Ishikawa (cell line): ENCODE measurements at regions not wholly inside any gene's neighbourhood (a gene's known extent, or its start where the extent isn't known, plus 50 kb on each side); places are given as distances from the start of the nearest gene placed in this dataset.
A peak's percentile ranks its signal among the peaks of the same experiment; 100 is the strongest.

Source experiments
- CEBPB ChIP-seq: IDR thresholded peaks from 2 replicates; pipeline ENCODE4 v1.6.1; 2012
- CREB1 ChIP-seq: IDR thresholded peaks from 2 replicates; pipeline ENCODE4 v1.6.1; 2012; ENCODE audit warnings: low read depth
- EGR1 ChIP-seq: IDR thresholded peaks from 2 replicates; pipeline ENCODE4 v1.6.1; 2012
- EP300 ChIP-seq: IDR thresholded peaks from 2 replicates; pipeline ENCODE4 v1.6.1; 2012; ENCODE audit warnings: borderline replicate concordance
- FOXM1 ChIP-seq: IDR thresholded peaks from 2 replicates; pipeline ENCODE4 v1.6.1; 2012; ENCODE audit warnings: low read depth, borderline replicate concordance
- NFIC ChIP-seq: IDR thresholded peaks from 2 replicates; pipeline ENCODE4 v1.6.1; 2012
- RAD21 ChIP-seq: IDR thresholded peaks from 2 replicates; pipeline ENCODE4 v1.6.1; 2012; ENCODE audit warnings: low read depth
- TAF1 ChIP-seq: IDR thresholded peaks from 2 replicates; pipeline ENCODE4 v1.6.1; 2012; ENCODE audit warnings: low read depth, mild to moderate bottlenecking
- TCF12 ChIP-seq: IDR thresholded peaks from 2 replicates; pipeline ENCODE4 v1.6.1; 2012; ENCODE audit warnings: low read depth
- TEAD4 ChIP-seq: IDR thresholded peaks from 2 replicates; pipeline ENCODE4 v1.6.1; 2012
- YY1 ChIP-seq: IDR thresholded peaks from 2 replicates; pipeline ENCODE4 v1.6.1; 2012; ENCODE audit warnings: low read depth
- ZBTB7A ChIP-seq: IDR thresholded peaks from 2 replicates; pipeline ENCODE4 v1.6.1; 2012; ENCODE audit warnings: low read depth
- TF ChIP-seq, protein P1 (sequence below): IDR thresholded peaks from 2 replicates; pipeline ENCODE4 v1.6.1; 2012
- TF ChIP-seq, protein P2 (sequence below): IDR thresholded peaks from 2 replicates; pipeline ENCODE4 v1.6.1; 2012; ENCODE audit warnings: low read depth, mild to moderate bottlenecking
- TF ChIP-seq, protein P3 (sequence below): IDR thresholded peaks from 2 replicates; pipeline ENCODE4 v1.6.1; 2012

DNA sequence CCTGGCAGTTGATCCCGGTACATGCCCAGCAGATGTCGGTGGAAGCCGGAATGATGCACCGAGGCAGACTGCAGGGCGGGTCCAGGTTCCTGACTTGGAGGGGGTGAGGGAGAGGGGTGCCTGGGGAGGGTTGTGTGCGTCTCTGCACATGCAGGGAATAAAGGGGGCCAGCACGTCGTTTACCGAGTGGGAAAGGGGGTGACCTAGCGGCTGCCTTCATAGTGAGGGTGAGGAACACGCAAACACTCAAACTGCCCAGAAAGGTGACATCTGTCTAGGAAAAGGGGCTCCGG lies 801.7 kb downstream of the TBC1D22A start:
- no peak for TF ChIP-seq FOXM1
- no peak for TF ChIP-seq NFIC
- no peak for TF ChIP-seq CEBPB
- TF ChIP-seq CREB1: no peak
- TF ChIP-seq, protein P1, sequence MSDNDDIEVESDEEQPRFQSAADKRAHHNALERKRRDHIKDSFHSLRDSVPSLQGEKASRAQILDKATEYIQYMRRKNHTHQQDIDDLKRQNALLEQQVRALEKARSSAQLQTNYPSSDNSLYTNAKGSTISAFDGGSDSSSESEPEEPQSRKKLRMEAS: no peak
- no peak for TF ChIP-seq TAF1
- TF ChIP-seq EGR1: no peak
- TF ChIP-seq TEAD4: no peak
- TF ChIP-seq ZBTB7A: no peak

DNA sequence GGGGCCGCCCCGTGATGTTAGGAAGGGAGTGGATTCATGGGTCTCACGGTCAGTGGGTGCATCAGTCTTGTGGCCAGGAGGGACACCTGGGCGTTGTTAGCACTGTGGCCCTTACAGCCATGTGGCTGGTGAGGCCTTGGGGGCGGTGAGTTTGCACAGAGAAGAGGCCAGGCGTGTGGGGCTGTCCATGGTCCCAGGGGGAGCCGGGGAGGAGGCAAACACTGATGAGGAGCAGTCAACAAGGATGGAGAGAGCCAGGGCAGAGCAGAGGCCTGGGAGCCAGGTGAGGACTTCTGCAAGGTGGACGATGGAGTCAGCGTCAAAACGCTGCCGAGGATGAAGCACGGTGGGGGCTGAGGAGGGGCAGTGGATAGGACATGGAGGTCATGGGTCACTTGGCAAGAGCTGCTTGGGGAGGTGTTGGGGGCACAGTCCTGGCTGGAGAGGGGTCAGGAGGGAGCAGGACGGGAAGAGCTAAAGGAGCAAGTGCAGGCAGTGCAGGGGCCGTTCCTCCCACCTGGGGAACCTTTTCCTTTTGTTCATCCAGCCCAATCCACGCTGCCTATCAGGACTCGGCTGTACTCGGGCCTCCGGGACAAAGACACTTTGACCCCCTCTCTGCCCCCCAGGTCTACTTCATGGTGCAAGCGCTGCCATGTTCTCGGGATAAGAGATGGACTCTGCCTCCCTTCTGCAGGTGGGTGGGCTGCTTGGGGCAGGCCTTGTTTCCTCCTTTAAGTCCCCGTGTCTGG lies 801.1 kb downstream of the TBC1D22A start:
- TF ChIP-seq CREB1: no peak
- TF ChIP-seq, protein P2, sequence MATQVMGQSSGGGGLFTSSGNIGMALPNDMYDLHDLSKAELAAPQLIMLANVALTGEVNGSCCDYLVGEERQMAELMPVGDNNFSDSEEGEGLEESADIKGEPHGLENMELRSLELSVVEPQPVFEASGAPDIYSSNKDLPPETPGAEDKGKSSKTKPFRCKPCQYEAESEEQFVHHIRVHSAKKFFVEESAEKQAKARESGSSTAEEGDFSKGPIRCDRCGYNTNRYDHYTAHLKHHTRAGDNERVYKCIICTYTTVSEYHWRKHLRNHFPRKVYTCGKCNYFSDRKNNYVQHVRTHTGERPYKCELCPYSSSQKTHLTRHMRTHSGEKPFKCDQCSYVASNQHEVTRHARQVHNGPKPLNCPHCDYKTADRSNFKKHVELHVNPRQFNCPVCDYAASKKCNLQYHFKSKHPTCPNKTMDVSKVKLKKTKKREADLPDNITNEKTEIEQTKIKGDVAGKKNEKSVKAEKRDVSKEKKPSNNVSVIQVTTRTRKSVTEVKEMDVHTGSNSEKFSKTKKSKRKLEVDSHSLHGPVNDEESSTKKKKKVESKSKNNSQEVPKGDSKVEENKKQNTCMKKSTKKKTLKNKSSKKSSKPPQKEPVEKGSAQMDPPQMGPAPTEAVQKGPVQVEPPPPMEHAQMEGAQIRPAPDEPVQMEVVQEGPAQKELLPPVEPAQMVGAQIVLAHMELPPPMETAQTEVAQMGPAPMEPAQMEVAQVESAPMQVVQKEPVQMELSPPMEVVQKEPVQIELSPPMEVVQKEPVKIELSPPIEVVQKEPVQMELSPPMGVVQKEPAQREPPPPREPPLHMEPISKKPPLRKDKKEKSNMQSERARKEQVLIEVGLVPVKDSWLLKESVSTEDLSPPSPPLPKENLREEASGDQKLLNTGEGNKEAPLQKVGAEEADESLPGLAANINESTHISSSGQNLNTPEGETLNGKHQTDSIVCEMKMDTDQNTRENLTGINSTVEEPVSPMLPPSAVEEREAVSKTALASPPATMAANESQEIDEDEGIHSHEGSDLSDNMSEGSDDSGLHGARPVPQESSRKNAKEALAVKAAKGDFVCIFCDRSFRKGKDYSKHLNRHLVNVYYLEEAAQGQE: peak; percentile 38; the same call in 1 of the 2 replicates

DNA sequence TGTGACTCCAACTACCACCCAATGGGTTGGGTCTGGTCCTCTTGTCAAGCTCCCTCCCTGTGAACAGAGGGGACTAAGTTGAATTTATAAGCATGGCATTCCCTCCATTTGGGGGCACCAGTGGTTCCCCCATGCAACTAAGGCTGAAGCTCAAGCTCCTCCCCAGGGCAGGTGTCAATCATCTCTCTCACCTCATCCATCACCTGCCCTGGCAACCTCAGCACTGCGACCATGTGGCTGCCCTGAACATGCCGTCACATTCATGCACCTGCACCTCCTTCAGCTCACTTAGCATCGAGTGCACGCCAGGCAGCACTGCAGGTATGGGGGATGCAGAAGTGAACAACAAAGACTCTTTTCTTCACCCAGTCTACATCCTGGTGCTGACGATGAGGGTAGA lies 799.3 kb downstream of the TBC1D22A start:
- no peak for TF ChIP-seq RAD21

DNA sequence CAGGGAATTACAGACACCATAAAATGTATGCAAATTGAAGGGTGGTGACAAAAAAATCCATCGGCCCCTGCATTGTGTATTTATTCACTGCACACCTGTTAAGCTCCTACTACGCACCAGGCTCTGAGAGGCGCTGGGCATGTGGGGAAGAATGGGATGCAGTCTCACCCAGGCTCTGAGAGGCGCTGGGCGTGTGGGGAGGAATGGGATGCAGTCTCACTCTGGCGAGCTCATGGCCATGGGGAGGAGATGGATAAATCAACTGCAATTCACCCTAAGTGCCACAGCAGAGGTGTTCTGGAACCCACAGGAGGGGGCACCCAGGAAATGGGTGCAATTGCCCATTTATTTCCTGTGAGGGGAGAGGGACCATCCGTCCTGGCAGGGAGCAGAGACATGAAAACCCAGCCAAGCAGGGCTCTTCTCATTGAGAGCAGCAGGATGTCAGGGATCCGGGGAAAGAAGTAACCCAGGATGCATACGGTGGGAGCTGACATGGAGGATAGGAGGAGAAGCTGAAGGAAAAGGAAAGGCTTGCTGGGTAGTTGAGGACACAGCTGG lies 798.7 kb downstream of the TBC1D22A start:
- TF ChIP-seq TAF1: no peak
- no peak for TF ChIP-seq RAD21
- TF ChIP-seq CEBPB: no peak
- no peak for TF ChIP-seq TEAD4
- no peak for TF ChIP-seq EGR1
- TF ChIP-seq, protein P2: no peak
- no peak for TF ChIP-seq NFIC
- TF ChIP-seq, protein P3, sequence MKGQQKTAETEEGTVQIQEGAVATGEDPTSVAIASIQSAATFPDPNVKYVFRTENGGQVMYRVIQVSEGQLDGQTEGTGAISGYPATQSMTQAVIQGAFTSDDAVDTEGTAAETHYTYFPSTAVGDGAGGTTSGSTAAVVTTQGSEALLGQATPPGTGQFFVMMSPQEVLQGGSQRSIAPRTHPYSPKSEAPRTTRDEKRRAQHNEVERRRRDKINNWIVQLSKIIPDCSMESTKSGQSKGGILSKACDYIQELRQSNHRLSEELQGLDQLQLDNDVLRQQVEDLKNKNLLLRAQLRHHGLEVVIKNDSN: no peak
- TF ChIP-seq EP300: no peak
- no peak for TF ChIP-seq ZBTB7A
- no peak for TF ChIP-seq YY1
- no peak for TF ChIP-seq FOXM1
- no peak for TF ChIP-seq TCF12
- TF ChIP-seq CREB1: no peak
- TF ChIP-seq, protein P1: no peak

DNA sequence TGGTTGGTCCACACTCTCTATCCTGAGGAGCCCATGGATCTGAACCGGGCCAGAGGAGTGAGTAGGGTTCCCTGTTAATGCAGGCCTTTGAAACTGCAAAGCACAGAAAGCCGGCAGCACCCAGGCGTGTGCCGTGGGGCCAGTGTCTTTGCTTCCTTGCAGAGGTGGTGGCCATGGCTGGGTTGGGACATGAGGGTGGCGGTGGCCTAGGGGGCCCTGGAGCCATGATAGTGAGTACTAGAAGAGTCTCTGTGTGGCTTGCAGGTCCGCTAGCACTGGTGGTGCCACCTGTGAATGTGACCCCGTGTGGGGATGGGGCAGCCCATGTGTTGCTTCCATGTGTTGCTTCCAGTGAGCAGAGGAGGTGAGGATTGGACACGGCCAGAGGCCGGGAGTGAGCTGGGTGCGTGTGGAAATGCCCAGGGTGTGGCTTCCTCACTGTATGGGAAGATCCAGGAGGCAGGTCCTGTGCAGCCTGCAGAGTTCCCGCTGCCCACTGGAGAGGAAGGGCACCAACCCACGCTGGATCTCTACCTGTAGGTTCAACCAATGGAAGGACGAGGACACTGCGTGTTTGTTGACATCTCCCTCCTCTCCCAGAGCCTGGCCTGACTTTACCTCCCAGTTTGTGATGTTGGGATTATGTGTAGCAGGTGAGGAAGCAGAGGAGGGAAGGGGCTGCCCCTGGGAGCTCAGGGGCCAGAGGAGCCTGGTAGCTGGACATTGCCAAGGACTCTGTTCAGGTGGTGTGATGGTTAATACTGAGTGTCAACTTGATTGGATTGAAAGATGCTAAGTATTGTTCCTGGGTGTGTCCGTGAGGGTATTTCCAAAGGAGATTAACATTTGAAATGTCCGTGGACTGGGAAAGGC lies 796.6 kb downstream of the TBC1D22A start:
- TF ChIP-seq EGR1 (no peak), TCF12 (no peak), TEAD4 (no peak), FOXM1 (no peak), CREB1 (no peak), NFIC (no peak), TAF1 (no peak), CEBPB (no peak), EP300 (no peak), ZBTB7A (no peak), YY1 (no peak)
- TF ChIP-seq, protein P3: no peak
- TF ChIP-seq, protein P1: no peak
- TF ChIP-seq, protein P2: no peak
